CD4-positive, alpha-beta T cell (primary cell): ENCODE measurements at regions not wholly inside any gene's neighbourhood (a gene's known extent, or its start where the extent isn't known, plus 50 kb on each side); places are given as distances from the start of the nearest gene placed in this dataset.

Experiments used
- ATAC-seq: fragments of 200-7000 bp; cut with Tn5 transposase; one replicate; pipeline ENCODE4 v1.10.0; 2022; ENCODE audit warnings: mild to moderate bottlenecking; ENCODE audit not compliant: poor library complexity
- CTCF ChIA-PET: fragments of 350-600 bp; sonication (Branson Sonifier 250); formaldehyde crosslinking; loops from one replicate; lab custom pipeline; 2021; ENCODE audit warnings: antibody characterized with exemption, inconsistent platforms; lab: Charles Lee
- POLR2A ChIA-PET: fragments of 350-600 bp; sonication (Branson Sonifier 250); formaldehyde crosslinking; loops from one replicate; lab custom pipeline; 2021; ENCODE audit warnings: antibody characterized with exemption, inconsistent platforms; lab: Charles Lee
- DNase-seq, 14 experiments: peaks; one replicate each; pipeline ENCODE4 v3.0.0-alpha.2; 2013 to 2020; ENCODE audit warnings: mixed read lengths in 2 of 14
- H3K27ac ChIP-seq, 2 donors: one replicate each; pipeline versions ENCODE4 v1.5.1 to v1.7.0; 2013; ENCODE audit warnings: low read length in 2 of 2, low read depth in 1 of 2, mild to moderate bottlenecking in 1 of 2
- H3K27me3 ChIP-seq, 2 experiments: 1 replicate in 1 of 2; 2 replicates in 1 of 2; pipeline versions ENCODE4 v1.6.1 to v1.7.0; 2013; ENCODE audit warnings: low read length in 2 of 2, control low read depth in 1 of 2, mild to moderate bottlenecking in 1 of 2, moderate library complexity in 1 of 2; ENCODE audit not compliant: insufficient read depth in 2 of 2, control insufficient read depth in 1 of 2
- H3K36me3 ChIP-seq: one replicate; pipeline ENCODE4 v1.6.1; 2013; ENCODE audit warnings: low read length, control low read depth; ENCODE audit not compliant: insufficient read depth
- H3K4me1 ChIP-seq: one replicate; pipeline ENCODE4 v1.6.1; 2013; ENCODE audit warnings: low read length, control low read depth; ENCODE audit not compliant: insufficient read depth
- H3K4me3 ChIP-seq: one replicate; pipeline ENCODE4 v1.5.1; 2013; ENCODE audit warnings: mild to moderate bottlenecking, low read length, moderate library complexity
- H3K9me3 ChIP-seq, 2 experiments: 1 replicate in 1 of 2; 2 replicates in 1 of 2; pipeline versions ENCODE4 v1.6.1 to v1.7.0; 2013; ENCODE audit warnings: low read length in 2 of 2, mild to moderate bottlenecking in 2 of 2, control low read depth in 1 of 2, moderate library complexity in 1 of 2; ENCODE audit not compliant: control insufficient read depth in 1 of 2, insufficient read depth in 1 of 2
- H3K27ac Mint-ChIP-seq: one replicate; pipeline ENCODE4 v1.8.0; 2020; ENCODE audit warnings: mixed read lengths
- H3K27me3 Mint-ChIP-seq: one replicate; pipeline ENCODE4 v1.8.0; 2021; ENCODE audit warnings: mixed read lengths
- H3K36me3 Mint-ChIP-seq: one replicate; pipeline ENCODE4 v1.8.0; 2021; ENCODE audit warnings: low read depth, mixed read lengths
- H3K4me1 Mint-ChIP-seq: one replicate; pipeline ENCODE4 v1.8.0; 2021; ENCODE audit warnings: low read depth, mixed read lengths
- H3K4me3 Mint-ChIP-seq: one replicate; pipeline ENCODE4 v1.8.0; 2020; ENCODE audit warnings: mild to moderate bottlenecking, mixed read lengths
- H3K9me3 Mint-ChIP-seq: one replicate; pipeline ENCODE4 v1.8.0; 2020; ENCODE audit warnings: mixed read lengths
- intact Hi-C, 2 experiments: fragments of 100-400 bp; cut with DNase I in 1 of 2; cut with micrococcal nuclease in 1 of 2; formaldehyde crosslinking; loops; one replicate each; pipeline versions ENCODE4 v1.15.1 to v1.9.0; 2023 to 2025; cut with DNase I, micrococcal nuclease
- TF ChIP-seq, protein P1 (sequence below): fragments of 200-600 bp; IDR thresholded peaks from one replicate; pipeline ENCODE4 v1.8.0; 2022; ENCODE audit warnings: antibody characterized with exemption, mild to moderate bottlenecking

DNA sequence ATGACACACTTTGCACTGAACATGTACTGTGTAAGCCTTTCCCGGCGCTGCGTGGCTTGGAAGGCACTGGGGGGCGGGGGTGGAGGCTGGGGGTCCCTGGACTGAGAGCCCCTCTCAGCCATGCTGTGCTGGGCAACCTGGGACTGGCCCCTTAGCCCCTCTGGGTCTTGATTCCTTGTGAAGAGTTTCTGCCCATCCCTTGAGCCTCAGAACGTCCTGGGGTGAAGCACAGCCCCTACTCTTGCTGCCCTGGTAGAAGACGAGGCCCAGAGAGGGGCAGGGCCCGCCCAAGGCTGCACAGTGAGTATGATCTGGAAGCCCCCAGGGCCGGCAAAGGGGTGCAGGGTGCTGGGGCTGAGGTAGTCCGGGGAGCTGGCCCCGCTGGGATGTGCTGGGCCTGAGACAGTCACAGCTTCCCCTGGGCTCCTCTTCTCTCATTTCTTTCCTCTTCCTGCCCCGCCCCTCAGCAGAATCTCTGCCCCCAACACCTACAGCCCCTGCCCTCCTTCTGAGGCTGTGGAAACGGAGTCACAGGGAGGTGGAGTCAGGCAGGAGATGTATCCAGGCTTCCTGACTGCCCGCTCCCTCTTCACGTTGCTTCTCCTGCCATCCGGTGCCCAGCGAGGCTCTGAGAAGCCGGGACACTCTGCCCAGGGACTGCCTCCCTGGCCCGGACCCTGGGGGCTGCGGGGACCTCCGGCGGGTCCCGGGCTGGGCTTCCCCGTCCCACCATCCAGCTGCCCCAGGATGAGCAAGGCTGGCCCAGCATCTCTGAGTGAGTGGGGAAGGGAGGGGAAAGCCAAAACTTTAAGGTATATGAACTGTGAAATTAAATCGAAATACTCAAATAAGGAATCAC, 60.5 kb downstream of the UNCX start:
- no peaks in the 10 kb centered on the region for H3K36me3 Mint-ChIP-seq
- POLR2A ChIA-PET, result no interaction called here

GRCh38 chr7:1293950-1294411, 61.3 kb downstream of the UNCX start:
- DNase-seq (no peak), ATAC-seq (no peak)
- H3K9me3 ChIP-seq, result peaks cover 0 to 35% of the 10 kb centered on the region in 2 experiments
- no peaks in the 10 kb centered on the region for H3K36me3 ChIP-seq
- no peak overlapping the region for H3K4me3 ChIP-seq
- no peak overlapping the region for H3K27ac Mint-ChIP-seq
- H3K27me3 Mint-ChIP-seq, result peaks cover 43% of the 10 kb centered on the region
- TF ChIP-seq, protein P1, sequence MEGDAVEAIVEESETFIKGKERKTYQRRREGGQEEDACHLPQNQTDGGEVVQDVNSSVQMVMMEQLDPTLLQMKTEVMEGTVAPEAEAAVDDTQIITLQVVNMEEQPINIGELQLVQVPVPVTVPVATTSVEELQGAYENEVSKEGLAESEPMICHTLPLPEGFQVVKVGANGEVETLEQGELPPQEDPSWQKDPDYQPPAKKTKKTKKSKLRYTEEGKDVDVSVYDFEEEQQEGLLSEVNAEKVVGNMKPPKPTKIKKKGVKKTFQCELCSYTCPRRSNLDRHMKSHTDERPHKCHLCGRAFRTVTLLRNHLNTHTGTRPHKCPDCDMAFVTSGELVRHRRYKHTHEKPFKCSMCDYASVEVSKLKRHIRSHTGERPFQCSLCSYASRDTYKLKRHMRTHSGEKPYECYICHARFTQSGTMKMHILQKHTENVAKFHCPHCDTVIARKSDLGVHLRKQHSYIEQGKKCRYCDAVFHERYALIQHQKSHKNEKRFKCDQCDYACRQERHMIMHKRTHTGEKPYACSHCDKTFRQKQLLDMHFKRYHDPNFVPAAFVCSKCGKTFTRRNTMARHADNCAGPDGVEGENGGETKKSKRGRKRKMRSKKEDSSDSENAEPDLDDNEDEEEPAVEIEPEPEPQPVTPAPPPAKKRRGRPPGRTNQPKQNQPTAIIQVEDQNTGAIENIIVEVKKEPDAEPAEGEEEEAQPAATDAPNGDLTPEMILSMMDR, result no peak
- no peak overlapping the region for H3K4me3 Mint-ChIP-seq
- peaks cover 10% of the 10 kb centered on the region for H3K4me1 ChIP-seq
- H3K9me3 Mint-ChIP-seq, result no peaks in the 10 kb centered on the region
- no peaks in the 10 kb centered on the region for H3K4me1 Mint-ChIP-seq
- POLR2A ChIA-PET, result no interaction called here
- peaks cover 21 to 43% of the 10 kb centered on the region in 2 experiments for H3K27me3 ChIP-seq
- H3K27ac ChIP-seq, result no peak overlapping the region
- H3K36me3 Mint-ChIP-seq, result no peaks in the 10 kb centered on the region
- CTCF ChIA-PET, result no interaction called here
- intact Hi-C loops, result no loop called here

More for the DNA sequence above, 60.5 kb downstream of the UNCX start:
- Histone ChIP-seq H3K4me3 (no peak overlapping the region), H3K9me3 (peaks cover 0 to 34% of the 10 kb centered on the region in 2 experiments), H3K4me1 (peaks cover 10% of the 10 kb centered on the region), H3K36me3 (no peaks in the 10 kb centered on the region), H3K27ac (no peak overlapping the region), H3K27me3 (peaks cover 20 to 43% of the 10 kb centered on the region in 2 experiments)
- Mint-ChIP-seq H3K27ac (no peak overlapping the region), H3K27me3 (peaks cover 43% of the 10 kb centered on the region), H3K4me3 (no peak overlapping the region), H3K9me3 (no peaks in the 10 kb centered on the region), H3K4me1 (no peaks in the 10 kb centered on the region)
- DNase-seq (no peak), ATAC-seq (no peak)
- CTCF ChIA-PET, result no interaction called here
- TF ChIP-seq, protein P1, result no peak
- intact Hi-C loops, result no loop called here

DNA sequence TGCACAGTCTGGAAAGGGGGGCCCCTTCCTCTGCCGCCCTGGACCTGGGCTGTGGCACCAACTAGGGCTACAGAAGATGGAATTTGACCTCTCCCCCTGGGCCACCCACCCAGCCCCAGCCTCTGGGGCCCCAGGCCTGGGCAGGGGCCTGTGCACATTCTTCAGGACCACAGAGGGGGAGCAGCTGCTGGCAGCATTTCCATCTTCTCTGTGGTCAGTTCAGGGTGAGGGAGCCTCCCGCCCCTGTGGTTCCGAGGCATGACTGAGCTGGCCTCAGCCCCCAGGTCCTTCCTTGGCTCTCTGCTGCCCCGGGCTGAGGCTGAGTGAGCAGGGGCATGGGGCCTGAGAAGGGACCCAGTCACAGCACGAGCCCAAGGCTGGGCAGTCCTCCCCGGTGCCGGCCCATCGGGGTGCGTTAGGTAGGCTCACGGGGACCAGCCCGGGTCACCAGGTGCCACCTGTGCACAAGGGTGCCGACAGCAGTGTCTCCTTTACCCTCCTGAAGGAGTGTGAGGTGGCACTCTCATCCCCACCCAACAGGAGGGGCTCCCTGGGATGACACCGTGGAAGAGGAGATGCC, 63.2 kb downstream of the UNCX start:
- Histone ChIP-seq H3K36me3 (no peaks in the 10 kb centered on the region), H3K27me3 (peaks cover 21 to 43% of the 10 kb centered on the region in 2 experiments), H3K9me3 (peaks cover 0 to 39% of the 10 kb centered on the region in 2 experiments), H3K4me1 (peaks cover 3% of the 10 kb centered on the region), H3K27ac (no peak overlapping the region), H3K4me3 (no peak overlapping the region)
- POLR2A ChIA-PET, result no interaction called here
- H3K9me3 Mint-ChIP-seq, result no peaks in the 10 kb centered on the region
- H3K27ac Mint-ChIP-seq, result no peak overlapping the region
- intact Hi-C loops, result no loop called here
- CTCF ChIA-PET, result no interaction called here
- no peak overlapping the region for H3K4me3 Mint-ChIP-seq
- no peaks in the 10 kb centered on the region for H3K36me3 Mint-ChIP-seq
- H3K4me1 Mint-ChIP-seq, result no peaks in the 10 kb centered on the region
- ATAC-seq (no peak), DNase-seq (no peak)
- TF ChIP-seq, protein P1, result no peak
- peaks cover 32% of the 10 kb centered on the region for H3K27me3 Mint-ChIP-seq
